Stimulated activated CD4-positive, alpha-beta T cell treated with anti-CD3 and anti-CD28 coated beads, Interleukin-1b, Interleukin-23, amount 100 ng/mL, for 4 hours (primary cell): ENCODE measurements at regions not wholly inside any gene's neighbourhood (a gene's known extent, or its start where the extent isn't known, plus 50 kb on each side); places are given as distances from the start of the nearest gene placed in this dataset.

Experiments used
- DNase-seq, 2 donors: peaks; one replicate each; pipeline ENCODE4 v3.0.0-alpha.2; 2020; ENCODE audit warnings: low read depth in 2 of 2

DNA sequence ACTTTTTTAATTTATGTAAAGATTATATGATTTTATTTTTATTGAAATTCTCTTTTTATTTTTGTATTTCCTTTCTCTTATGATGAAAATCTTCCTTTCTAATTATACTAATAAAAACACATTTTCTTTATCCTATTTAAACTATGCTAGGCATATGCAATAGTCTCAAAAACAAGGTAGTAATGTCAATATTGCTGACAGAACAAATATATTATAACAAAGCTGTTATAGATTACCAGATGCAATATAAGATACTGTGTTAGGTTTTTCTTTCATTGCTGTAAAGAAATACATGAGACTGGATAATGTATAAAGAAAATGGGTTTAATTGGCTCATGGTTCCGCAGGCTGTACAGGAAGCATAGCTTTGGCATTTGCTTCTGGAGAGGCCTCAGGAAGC lies 631.2 kb upstream of the SOX11 start:
- DNase-seq = no peak

- no peak for DNase-seq
Measured at GRCh38 chr2:5064687-5065086, 627.5 kb upstream of the SOX11 start.

GRCh38 chr2:5067816-5068215 lies 624.4 kb upstream of the SOX11 start:
- no peak for DNase-seq

- DNase-seq = no peak
Measured at GRCh38 chr2:5070257-5070656, 621.9 kb upstream of the SOX11 start.

GRCh38 chr2:5074733-5075132 lies 617.5 kb upstream of the SOX11 start:
- no peak for DNase-seq

DNA sequence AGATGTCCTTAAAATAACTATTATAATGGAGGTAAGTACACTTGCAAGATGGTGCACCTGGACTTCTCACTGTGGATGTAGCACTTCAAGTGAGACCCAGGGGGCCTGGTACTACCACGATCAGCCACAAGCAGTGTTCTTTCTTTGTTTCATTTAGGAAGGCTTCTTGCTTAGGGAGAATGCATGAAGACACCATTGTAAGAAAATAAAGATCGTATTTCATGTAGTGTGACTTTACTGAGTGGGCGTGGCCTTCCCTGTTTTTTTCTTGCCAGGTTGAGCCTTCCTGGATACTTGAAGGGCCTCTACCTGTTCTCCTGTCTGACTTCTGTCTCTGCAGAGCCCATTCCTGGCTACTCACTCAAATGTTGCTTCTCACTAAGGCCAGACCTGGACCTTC lies 615.6 kb upstream of the SOX11 start:
- DNase-seq = no peak

- no peak for DNase-seq
Measured at GRCh38 chr2:5077479-5078089, 614.6 kb upstream of the SOX11 start.

GRCh38 chr2:5083402-5083801 lies 608.8 kb upstream of the SOX11 start:
- no peak for DNase-seq

GRCh38 chr2:5089409-5089808 lies 602.8 kb upstream of the SOX11 start:
- DNase-seq = no peak

DNA sequence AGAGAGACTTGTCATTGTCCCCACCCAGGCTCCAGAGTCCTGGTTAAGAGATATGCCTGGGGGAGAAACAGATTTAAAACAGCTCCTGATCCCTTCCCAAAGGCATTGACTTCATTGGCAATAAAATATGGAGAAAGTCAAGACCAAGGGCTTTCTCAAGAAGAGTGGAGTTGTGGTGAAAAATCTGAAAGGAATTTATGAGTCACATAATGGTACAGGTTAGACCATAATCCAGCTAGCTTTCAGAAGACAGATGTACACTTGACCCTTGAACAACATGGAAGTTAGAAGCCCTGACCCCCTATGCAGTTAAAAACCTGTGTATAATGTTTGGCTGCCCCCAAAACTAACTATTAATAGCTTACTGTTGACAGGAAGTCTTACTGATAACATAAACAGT lies 599.1 kb upstream of the SOX11 start:
- DNase-seq = no peak

DNA sequence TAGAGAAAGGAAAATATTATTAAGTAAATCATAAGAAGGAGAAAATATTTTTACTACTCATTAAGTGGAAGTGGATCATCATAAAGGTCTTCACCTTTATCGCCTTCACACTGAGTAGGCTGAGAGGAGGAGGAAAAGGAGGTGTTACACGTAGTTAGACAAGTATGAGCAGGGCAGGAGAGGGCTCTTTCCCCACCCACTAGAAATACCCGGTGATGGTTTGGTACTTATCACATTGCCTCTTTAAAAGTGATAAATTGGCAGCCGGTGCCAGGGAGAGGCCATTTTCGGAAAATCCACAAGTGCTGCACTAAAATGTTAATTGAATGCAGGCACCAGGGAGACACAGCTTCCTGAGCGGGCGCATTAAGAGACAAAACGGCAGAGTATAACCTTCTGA lies 598.7 kb upstream of the SOX11 start:
- no peak for DNase-seq

- no peak for DNase-seq
Measured at GRCh38 chr2:5094192-5094591, 598.0 kb upstream of the SOX11 start.

DNA sequence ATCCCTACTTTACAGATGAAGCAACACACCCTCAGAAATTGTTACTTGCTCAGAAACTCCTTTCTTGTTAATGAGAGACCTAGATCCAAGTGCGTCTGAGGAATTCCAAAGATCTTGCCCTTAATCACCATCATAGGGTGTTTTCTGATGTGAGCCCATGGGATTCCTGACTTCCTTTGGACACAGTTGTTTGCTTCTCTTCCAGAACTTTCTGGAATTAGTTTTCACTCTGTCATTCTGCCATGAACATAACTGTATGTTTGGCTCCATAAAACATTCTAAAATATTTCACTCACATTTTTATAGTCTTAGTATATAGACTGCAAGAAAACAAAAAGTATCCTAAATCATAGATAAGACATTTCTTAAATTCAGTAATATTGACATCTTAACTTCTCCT lies 593.9 kb upstream of the SOX11 start:
- DNase-seq = no peak

DNA sequence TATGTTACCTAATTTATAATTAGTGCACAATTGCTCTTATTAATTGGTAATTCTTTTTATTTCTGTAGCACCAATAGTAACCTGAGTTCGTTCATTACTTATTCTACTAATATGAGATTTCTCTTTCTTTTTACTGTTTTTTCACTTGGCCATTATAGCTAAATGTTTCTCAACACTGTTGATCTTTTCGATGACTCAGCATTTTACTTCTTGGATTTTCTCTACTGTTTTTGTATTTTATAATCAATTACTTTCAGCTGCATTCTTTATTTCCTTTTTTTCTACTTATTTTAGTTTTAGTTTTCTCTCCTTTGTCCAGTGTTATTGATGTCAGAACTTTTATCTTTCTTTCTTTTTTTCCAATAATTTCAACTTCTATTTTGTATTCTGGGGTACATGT lies 589.4 kb upstream of the SOX11 start:
- no peak for DNase-seq

DNA sequence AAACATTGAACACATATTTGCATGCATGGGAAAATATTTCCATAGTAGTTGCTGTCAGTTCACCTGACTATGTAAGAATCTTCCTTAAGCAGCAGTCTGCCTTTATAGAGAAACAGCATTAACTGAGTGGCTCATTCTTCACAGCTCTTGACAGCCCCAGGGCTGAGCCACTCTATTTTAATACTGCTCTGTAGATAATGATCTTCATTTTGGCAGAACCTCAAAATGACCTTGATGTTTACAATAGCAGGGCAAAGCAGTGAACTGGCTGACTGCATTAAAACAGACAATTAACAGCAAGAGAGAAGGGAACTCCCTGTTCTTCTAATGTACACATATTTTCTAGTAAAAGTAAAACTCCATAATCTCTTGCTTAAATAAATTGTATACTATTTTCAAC lies 580.6 kb upstream of the SOX11 start:
- DNase-seq = no peak

DNA sequence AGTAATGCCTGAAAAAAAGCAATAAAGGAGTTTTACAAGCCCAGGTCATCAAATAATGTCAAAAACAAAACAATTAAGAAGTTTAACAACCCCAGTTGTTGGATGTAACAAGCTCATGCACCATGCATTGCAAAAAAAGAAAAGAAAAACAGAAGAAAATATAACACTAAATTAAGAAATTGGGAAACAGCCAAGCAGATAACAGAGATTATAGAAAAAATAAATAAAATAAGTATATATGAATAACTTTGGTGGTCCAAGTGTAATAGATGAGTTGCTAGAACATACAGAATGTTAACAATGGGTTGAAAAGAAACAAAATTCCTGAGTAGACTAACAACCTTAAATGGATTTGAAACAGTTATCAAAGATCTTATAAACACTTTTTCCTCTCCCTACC lies 573.1 kb upstream of the SOX11 start:
- DNase-seq = no peak

DNA sequence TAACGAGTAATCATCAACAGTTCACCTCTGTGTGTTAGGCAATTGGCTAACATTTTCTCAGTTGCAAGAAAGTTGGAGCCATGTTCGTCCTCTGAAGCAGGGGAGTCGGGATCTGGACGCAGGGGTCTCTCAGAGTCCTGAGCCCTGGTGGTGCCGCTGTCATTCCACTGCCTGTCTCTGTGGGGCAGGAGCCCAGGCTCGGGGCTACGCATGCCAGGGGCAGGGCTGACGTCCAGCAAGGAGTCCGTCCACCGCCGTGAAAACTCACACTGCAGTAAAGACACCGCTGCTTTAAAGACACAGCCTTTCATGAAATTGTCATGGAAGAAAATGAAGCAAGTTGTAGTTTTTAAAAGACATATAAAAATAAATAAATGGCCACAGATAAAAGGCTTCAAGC lies 571.1 kb upstream of the SOX11 start:
- DNase-seq = no peak

DNA sequence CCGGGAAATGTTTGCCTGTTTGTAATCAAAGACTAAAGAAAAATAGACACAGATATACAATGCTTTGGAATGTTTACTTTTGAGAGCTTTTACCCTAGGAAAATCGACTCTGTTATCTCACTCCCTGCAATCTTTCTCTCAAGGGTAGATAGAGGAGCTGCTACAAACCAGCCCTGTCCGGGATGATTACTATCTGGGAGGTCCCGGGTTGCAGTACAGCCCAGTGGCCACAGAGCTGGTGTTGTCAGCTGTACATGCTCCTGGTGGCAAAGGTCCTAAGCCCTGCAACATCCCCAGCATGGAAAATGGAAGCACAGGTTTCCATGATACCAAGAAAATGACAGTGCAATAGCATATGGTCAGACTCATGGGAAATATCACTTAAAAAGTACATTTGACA lies 570.5 kb upstream of the SOX11 start:
- DNase-seq = no peak

DNA sequence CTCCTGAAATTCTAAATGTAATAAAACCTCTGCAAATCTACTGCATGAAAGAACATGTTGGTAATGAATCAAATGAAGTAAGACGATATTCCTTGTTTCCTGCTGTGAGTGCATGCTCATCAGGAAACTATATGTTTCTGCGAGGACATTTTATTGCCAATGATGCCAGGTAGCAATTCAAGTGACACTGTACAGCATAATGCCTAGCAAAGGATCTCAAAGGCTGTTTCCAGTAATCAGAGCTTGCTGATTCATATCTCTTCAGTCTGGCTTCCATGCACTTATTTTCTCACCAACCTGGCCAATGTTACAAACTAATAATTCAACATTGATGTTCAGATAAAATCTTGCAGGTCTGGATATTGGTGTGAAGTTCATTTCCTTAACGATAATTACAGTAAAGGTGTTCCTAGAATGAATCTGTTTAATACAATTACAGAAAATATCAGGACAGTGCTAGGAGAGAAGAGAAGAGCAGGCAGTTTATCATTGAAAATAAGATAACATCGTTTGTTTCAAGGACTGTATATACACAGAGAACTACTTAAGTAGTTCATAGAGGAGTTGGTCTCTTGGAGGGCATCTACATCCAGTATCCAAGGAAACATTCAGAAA lies 568.5 kb upstream of the SOX11 start:
- no peak for DNase-seq

- no peak for DNase-seq
Measured at GRCh38 chr2:5125017-5125730, 567.0 kb upstream of the SOX11 start.

- no peak for DNase-seq
Measured at GRCh38 chr2:5132281-5132680, 559.9 kb upstream of the SOX11 start.

GRCh38 chr2:5140347-5140746 lies 551.8 kb upstream of the SOX11 start:
- DNase-seq = no peak

GRCh38 chr2:5144159-5144558 lies 548.0 kb upstream of the SOX11 start:
- no peak for DNase-seq

- DNase-seq = no peak
Measured at GRCh38 chr2:5145053-5145452, 547.1 kb upstream of the SOX11 start.
